Stimulated activated CD4-positive, alpha-beta T cell treated with anti-CD3 and anti-CD28 coated beads, Interleukin-12 subunit alpha, Interleukin-12 subunit beta, amount 100 ng/mL, for 24 hours (primary cell): ENCODE measurements at regions not wholly inside any gene's neighbourhood (a gene's known extent, or its start where the extent isn't known, plus 50 kb on each side); places are given as distances from the start of the nearest gene placed in this dataset.

ENCODE experiments used
- DNase-seq, 2 experiments: peaks; one replicate each; pipeline ENCODE4 v3.0.0-alpha.2; 2020; ENCODE audit warnings: low read depth in 2 of 2

DNA sequence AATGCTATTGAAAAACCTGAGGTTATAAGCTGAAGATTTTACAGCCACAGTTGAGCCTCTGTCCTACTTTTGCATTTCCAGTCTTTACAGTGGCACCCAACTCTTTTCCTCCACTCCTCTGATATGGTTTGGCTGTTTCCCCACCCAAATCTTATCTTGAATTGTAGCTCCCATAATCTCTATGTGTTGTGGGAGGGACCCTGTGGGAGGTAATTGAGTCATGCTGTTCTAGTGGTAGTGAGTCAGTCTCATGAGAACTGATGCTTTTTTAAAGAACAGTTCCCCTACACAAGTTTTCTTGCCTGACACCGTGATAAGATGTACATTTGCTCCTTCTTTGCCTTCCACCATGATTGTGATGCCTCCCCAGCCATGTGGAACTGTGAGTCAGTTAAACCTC lies 646.1 kb upstream of the SEMA6A start:
- no peak for DNase-seq

DNA sequence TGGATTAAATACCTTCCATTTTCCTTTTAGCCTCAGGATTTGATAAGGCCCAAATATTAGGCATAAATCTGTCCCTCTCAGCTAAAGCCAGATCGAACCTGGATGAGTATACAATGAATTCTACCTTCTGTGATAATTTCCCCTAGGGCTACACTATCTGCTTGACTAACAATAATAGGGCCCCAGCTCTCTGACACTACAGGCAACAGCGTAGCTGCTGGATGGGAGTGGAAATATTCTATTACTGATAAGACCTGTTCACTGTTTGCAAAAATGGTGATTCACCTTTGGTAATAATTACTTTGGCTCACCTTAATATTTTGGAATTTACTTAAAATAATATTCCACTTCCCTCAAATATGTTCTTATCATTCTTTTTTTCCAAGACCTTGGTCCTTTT lies 644.2 kb upstream of the SEMA6A start:
- no peak for DNase-seq

DNA sequence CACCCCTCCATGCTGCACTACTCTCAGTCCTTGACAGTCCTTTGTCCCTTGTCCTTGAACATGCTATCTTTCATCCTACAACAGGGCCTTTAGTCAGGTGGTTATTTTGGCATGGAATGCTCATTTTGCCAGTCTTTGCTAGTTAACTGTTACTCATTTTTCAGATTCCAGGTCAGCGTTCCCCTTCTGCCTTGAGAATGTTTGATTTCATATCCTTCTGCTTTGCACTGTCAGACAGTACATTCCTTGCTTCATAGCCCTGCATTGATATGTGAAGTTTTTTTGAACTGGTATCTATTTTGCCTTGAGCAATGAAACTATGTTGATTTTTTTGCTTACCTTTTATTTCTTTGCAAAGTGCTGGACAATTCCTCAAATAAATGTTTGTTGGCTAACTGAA lies 638.2 kb upstream of the SEMA6A start:
- no peak for DNase-seq

DNA sequence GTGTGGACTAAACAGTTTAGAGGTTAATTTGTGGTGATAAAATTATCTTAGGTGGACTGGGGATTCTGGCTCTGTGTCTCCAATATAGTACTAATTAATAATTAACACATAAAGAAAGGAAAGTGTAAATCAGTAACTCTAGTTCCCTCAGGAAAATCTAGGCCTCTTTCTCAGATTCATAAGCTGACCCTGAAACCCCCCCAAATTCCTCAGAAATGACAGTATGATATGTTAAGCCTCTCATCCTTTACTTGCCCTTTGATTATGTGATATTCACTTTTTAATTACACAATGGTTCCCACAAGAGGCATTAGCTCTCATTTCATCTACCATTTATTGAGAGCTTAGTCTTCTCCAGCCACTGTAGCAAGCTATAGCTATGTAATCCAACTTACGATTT lies 636.2 kb upstream of the SEMA6A start:
- DNase-seq = no peak

DNA sequence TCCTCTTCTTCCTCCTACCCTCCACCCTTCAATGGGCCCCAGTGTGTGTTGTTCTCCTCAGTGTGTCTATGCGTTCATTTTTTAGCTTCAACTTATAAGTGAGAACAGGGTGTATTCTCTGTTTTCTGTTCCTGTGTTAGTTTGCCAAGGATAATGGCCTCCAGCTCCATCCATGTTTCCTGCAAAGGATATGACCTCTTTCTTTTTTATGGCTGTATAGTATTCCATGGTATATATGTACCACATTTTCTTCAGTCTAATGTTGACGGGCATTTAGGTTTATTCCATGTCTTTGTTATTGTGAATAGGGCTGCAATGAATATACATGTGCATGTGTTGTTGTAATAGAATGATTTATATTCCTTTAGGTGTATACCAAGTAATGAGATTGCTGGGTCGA lies 634.9 kb upstream of the SEMA6A start:
- DNase-seq = no peak

DNA sequence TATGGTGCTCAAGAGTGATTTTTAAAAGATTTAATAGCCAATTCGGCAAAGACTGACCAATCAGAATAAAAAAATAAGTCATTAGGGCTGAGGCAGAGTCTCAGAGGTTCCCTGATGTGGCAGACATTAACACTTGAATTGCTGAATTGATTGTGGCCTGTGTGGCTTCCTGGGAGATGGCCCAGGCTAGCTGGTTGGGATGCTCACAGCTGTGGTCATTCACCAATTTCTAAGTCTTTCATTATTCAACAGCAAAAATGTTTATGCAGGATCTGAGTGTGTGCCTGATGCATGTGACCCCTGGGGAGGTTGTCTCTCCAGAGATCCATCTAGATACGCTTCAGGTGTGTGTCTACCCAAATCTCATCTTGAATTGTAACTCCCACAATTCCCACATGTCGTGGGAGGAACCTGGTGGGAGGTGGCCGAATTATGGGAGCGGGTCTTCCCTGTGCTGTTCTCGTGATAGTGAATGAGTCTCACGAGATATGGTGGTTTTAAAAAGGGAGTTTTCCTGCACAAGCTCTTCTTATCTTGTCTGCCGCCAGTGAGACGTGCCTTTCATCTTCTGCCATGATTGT lies 632.6 kb upstream of the SEMA6A start:
- no peak for DNase-seq

DNA sequence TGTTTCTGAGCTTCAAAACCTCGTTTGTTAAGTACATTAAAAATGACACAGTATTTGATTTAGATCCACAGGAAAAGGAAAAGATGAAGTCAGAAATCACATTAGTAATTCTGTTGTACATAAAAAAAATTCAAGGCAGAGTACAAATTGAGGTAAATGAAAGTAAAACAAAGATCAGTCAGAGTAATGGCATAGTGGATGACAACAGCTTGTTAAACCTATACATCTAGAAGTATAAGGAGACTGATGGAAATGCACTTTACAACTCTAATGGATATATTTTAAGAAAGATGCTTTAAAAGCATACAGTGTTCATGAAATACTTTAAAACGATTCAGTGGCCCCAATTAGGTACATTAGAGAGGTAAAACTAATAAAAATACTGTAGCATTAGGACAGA lies 631.3 kb upstream of the SEMA6A start:
- DNase-seq = no peak

DNA sequence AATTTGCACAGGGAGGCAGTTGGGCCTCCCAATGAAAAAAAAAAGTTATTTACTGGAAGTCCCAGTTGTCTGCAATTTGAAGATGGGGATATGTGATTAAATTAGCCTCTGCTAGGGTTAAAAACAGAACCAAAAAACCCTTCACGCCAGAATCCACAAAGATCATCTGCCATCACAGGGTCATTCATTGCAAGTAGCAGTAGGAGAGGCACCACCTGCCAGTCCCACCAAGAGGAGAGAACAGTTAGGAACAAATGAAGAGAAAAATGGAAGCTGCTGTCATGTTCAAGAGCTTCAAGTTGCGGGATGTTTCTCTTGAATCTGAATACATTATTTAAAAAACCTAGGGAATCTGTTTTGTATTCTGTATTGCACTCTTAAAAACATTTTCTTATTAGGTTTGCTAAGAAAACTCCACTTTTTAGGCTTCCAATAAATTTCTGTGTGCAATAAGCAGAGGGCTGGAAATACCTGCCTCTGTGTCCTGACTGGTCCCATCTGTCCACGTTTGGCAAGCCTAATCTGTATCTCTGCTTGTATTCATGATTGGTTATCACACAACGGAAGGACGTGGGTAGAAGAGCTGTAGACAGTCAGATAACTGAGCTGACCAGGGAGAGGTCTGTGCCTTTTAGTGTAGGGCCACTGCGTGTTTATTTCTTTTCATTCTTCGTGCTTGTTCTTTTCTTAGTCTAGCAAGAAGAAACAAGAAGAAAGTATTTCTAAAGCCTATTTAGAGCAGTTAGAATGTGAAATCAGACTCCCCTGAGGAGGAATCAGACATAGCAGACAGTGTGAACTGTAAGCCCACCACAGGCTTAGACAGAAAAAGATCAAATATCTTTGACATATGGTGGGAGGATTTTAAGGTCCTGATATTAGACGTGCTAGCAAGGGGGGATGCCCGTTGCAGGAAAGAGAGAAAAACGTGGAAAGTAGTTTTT lies 630.6 kb upstream of the SEMA6A start:
- DNase-seq = no peak

DNA sequence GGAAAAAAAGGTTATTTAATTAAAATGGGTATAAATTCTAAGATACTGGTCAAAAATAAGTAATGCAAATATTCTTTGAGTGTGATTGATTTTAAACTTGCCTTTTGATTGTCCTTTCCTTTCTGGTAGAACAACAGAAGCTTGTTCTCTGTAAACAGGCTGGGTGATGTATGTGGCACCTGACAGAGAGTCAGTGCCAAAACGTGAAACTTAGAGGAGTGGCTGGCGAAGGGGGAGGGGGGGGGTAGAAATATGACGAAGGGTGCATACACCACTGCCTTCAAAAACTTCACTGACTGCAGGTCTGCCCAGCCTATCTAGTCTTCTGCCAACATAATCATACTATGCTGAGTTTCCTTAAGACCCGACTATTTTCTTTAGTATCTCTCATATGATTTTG lies 629.8 kb upstream of the SEMA6A start:
- DNase-seq = no peak

DNA sequence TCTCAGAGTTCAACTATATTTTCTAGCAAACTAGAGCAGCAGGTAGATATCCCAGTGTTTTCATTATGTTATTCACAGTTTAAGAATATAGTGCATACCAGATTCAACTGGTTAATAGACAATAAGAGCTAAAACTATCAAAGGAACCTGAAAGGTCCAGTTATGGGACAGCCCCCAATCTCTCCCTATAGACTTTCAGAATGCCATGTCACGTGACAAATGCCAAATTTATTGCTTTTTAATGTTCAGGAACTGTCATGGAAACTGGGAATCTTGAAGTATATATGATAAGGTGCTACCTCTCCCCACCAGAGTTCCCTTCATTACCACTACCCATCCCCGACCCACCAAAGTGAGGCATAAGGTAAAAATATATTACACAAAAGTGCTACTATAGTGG lies 629.0 kb upstream of the SEMA6A start:
- DNase-seq = no peak

DNA sequence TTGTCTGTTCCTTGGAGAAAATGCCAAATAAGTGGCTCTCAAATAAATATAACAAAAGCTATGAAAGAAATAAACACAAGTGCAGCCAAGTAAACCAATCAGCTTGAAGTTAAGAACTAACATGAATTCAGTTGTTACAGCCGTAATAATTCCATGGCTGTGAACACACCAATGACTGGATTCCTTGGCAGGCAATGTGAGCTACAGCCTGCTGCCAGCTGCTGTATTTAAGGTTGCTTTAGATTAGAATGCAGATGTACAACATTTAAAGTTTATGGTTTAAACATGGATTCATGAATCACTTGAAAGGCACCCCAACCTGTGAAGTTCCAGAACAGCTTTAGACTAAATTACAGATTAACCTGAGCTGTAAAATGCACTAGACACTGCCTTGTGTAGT lies 626.4 kb upstream of the SEMA6A start:
- no peak for DNase-seq

DNA sequence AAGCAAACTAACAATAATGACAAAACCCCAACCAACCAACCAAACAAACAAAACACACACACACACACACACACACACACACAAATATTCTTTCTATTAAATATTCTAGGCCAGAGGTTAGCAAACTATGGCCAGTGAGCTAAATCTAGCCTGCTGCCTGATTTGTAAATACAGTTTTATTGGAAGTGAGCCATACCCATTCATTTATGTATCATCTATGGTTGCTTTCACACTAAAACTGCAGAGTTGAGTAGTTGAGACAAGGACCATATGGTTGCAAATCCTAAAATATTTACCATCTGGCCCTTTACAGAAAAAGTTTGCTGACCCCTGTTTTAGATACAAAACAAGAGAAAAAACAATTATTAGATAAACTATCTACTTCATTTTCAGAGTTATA lies 620.5 kb upstream of the SEMA6A start:
- no peak for DNase-seq

DNA sequence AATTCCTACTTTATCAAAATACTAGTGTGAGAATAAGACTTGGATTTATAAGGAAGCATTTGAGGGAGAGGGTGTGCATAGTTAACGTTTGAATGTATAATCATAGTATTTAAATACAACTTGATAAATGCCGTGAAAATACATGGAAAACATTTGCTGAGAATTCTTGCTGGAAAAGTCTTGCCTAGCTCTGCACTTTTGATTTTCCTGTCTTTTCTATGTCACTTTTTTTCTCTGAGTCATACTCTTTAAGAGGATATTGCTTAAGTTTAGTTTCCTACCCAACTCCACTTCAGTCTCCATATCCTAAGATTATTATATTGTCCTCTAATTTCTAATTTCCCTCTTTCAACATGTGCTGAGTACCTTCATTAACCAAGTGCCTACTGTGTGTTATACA lies 616.6 kb upstream of the SEMA6A start:
- DNase-seq = no peak

DNA sequence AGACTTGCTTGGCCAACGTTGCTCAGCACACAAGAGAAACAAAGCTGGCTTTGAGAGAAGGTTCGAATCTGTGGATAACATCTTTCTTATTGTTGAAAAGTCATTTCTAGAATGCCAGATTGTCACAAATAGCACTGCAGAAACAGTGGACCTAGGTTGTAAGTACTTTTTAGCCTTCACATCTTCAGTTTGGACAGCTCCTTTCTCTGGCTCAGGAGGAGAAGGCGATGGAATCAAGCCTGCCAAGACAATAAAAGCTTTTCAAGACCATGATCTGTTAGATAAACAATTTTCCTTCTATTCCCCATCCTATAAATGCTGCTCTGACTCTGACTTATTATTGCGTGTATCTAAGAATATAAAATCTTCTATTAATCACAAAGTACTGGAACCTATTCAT lies 615.2 kb upstream of the SEMA6A start:
- DNase-seq = no peak

DNA sequence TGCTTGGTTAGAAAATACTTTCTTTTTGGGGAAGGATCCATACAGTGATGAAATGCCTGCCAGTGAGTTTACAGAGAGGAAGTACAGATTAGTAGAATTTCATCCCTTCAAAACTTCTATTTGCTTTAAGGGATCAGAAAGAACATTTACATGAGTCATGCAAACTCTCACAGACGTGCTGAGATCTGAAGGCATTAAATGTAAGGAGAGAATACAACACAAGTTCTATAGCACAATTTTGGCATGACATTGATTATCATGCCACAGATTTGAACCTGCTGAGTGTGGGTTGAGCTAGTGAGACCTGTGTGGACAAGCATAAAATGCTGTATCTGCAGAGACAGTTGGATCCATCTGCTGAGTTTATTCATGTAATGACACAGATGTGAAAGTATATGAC lies 613.6 kb upstream of the SEMA6A start:
- DNase-seq = no peak

DNA sequence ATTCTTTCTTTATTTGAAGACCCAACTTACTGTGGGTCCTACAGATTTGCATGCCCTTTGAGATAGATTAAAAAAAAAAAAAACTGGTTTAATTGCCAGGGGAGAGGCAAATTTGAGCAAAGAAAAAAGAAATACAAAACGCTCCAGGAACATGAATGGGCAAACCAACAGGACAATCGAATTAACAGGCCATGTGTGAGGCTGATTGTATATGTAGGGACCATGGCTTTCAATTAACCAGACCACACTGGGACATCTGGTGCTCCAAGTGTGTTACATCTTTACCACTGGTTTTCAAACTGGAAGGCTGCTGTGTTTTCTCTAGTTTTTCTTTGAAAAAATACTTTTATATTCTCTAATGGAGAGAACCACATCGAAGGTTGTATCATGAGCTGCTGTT lies 612.1 kb upstream of the SEMA6A start:
- DNase-seq = no peak

DNA sequence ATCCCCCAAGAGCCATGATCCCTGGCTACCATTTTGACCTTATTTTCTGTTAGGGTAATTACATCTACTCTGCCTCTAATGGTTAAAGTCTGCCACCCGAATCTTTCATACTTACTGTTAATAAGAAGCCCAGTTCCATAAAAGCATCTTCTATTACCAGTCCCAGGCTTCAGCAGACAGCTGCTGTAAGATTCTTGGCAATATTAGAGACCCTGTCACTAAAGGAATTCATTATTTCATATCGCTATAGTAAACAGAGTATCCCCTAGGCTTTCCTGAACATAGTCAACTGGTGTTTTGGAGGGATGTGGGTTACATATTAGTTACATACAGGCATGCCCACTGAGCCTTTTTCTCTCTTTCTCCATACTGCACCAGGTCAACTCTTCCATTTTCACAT lies 608.7 kb upstream of the SEMA6A start:
- no peak for DNase-seq

DNA sequence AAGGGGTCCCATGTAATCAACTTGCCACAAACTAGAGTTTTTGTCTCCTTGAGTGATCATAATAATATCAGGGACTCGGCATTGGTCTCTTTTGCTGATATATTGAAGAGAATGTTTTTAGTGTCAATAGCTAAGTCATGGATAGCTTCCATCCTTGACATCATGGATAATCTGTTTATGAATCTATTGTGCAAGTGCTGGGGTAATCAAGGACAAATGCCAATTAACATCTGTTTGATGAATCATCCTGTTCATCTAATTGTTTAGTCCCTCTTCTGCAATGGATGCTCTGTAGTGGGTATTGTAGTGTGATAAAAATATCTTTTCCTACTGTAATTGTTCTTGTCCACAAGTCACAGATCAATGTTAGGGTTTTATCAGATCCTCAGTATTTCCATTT lies 607.5 kb upstream of the SEMA6A start:
- DNase-seq = no peak

DNA sequence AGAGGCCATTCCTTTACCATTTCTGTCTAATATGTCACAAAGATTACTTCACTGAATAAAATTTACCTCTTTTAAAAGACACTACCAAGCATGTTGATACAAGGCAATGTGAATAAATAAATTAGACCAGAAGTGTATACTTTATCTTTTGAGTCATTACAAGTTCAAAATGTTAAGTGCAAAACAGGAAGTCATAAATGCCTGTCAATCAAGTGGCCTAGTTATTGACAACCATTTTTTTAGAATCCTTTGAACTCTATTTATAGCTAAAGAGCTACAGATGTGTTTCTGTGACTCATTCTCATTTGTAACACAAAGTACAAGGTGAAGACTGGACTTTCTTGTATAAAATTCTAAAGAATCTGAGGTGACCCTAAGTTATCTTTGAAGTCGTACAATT lies 602.7 kb upstream of the SEMA6A start:
- no peak for DNase-seq

DNA sequence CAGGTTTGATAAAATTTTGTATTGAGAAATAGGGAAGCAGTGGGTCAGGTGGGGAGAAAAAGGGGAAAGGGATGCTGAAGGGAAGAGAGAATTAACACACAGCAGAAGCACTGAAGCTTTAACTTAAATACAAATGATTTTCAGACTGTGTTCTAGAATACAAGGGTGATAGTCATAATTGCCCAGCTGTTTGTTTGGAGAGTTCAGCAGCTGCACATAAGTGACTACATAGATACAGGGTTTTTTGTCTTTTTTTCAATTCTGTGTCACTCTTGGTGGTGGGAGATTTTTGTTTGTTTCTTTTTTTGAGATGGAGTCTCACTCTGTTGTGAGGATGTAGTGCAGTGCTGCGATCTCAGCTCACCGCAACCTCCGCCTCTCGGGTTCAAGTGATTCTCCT lies 590.4 kb upstream of the SEMA6A start:
- DNase-seq = no peak

DNA sequence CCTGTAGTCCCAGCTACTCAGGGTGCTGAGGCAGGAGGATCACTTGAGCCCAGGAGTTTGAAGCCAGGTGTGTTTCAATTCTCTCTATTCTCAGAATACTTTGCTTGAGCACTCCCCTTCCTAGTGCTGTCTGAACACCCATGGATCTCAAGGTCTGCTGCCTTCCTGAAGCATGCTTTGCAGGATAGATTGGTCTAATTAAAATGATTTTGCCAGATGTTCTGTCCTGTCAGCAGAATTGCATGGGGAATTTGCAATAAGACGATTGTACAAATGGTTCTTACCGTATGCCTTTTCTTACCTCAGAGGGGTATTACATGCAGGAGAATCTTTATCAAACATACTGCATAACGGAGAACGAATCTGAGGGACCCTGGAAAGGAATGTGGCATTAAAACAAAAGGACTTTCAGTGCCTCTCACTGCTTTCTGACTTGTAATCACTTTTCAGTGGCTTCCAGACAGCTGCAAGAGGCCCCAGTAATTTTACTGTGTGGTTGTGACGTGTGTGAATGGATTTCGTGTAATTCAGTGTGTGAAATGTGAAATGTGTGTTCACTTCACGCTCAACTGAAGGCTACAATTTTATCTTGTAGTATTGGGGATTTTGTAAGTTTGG lies 587.2 kb upstream of the SEMA6A start:
- no peak for DNase-seq

DNA sequence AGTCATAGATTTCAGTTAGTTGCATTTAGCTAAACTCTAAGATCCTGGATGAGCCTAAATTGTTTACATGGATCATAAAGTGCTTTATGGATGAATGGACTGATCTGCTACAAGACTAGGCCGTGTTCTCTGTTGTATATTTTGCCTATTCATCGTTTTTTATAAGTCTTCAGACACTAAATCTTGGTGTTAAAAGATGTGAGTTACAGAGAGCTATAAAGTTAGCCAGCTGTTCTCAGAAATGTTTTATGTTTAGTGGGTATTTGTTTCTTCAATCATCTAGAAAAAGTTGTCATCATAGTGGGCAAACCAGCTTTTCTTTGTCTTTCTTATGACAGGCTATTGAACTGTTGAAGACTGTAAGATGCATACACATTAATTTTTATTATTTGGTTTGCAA lies 585.8 kb upstream of the SEMA6A start:
- no peak for DNase-seq

DNA sequence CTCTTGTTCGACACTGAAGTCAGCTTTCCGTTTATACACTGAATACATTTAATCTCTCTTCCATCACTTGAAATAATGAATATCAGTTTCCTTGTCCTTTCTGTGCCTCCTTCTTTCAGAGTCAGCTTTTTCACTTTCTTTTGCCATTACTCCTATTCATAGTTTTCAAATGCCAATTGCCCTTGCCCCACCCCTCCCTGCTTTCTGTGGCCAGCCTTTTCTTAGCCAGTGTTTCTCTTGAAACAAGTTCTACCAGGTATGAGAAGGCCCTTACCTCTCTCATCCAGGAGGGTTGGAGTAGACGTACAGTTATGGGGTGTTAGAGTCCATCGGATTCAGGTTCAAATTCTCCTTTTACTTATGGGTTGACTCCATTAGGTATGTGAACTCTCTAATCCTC lies 574.7 kb upstream of the SEMA6A start:
- no peak for DNase-seq
